ENCODE measurements at regions not wholly inside any gene's neighbourhood (a gene's known extent, or its start where the extent isn't known, plus 50 kb on each side); places are given as distances from the start of the nearest gene placed in this dataset.

- DNase-seq (ENCODE audit: low spot score) (no peak), ATAC-seq (no peak)
- Mint-ChIP-seq H3K27me3 (ENCODE audit: low read depth) (no peaks in the 10 kb centered on the region), H3K4me3 (no peak overlapping the region), H3K9me3 (no peaks in the 10 kb centered on the region), H3K36me3 (no peaks in the 10 kb centered on the region), H3K27ac (no peak overlapping the region), H3K4me1 (peaks cover 4% of the 10 kb centered on the region)
- CTCF ChIA-PET = no interaction called here
- POLR2A ChIA-PET = no interaction called here
- TF ChIP-seq USF1 (CRISPR knock-in tag; IDR thresholded peaks at IDR 0.05) (no peak), ATF6 (CRISPR knock-in tag; IDR thresholded peaks at IDR 0.05) (no peak), PRRX2 (CRISPR knock-in tag; IDR thresholded peaks at IDR 0.05) (no peak), TEAD4 (CRISPR knock-in tag; IDR thresholded peaks at IDR 0.05) (no peak), ZNF423 (CRISPR knock-in tag; IDR thresholded peaks at IDR 0.05) (no peak), ESRRA (CRISPR knock-in tag; IDR thresholded peaks at IDR 0.05; ENCODE audit: borderline replicate concordance) (no peak), PREB (CRISPR knock-in tag; IDR thresholded peaks at IDR 0.05; ENCODE audit: borderline replicate concordance) (no peak), IRF2 (CRISPR knock-in tag; IDR thresholded peaks at IDR 0.05; ENCODE audit: borderline replicate concordance, low read depth) (no peak), E2F5 (CRISPR knock-in tag; IDR thresholded peaks at IDR 0.05) (no peak), ZBTB21 (CRISPR knock-in tag; IDR thresholded peaks at IDR 0.05; ENCODE audit: borderline replicate concordance) (no peak), NFATC4 (CRISPR knock-in tag; IDR thresholded peaks at IDR 0.05) (no peak), MYBL2 (CRISPR knock-in tag; IDR thresholded peaks at IDR 0.05) (no peak), JAZF1 (CRISPR knock-in tag; IDR thresholded peaks at IDR 0.05) (no peak), FOXK1 (CRISPR knock-in tag; IDR thresholded peaks at IDR 0.05) (no peak), KAT7 (CRISPR knock-in tag; IDR thresholded peaks at IDR 0.05; ENCODE audit: borderline replicate concordance) (no peak), PRDM15 (CRISPR knock-in tag; IDR thresholded peaks at IDR 0.05) (no peak), EMX1 (CRISPR knock-in tag; IDR thresholded peaks at IDR 0.05) (no peak), ZNF532 (CRISPR knock-in tag; IDR thresholded peaks at IDR 0.05; ENCODE audit: borderline replicate concordance) (no peak)
Observed at GRCh38 chr1:186775881-186776560, 52.7 kb upstream of the PLA2G4A start.
